PC-3 (cell line): ENCODE measurements at regions not wholly inside any gene's neighbourhood (a gene's known extent, or its start where the extent isn't known, plus 50 kb on each side); places are given as distances from the start of the nearest gene placed in this dataset.

Source experiments
- EZH2 ChIP-seq: fragments of 300-600 bp; sonication (generic); IDR thresholded peaks from one replicate; pipeline ENCODE4 v1.6.1; 2017; ENCODE audit warnings: antibody characterized with exemption, mild to moderate bottlenecking, low read length; ENCODE audit not compliant: unreplicated experiment
- EZH2phosphoT487 ChIP-seq: fragments of 300-600 bp; sonication (generic); IDR thresholded peaks from 2 replicates; pipeline ENCODE4 v1.6.1; 2018; ENCODE audit warnings: mild to moderate bottlenecking, antibody characterized with exemption, low read length, borderline replicate concordance
- TF ChIP-seq, protein P1 (sequence below): fragments of 300-600 bp; sonication (generic); conservative IDR thresholded peaks from 2 replicates; pipeline ENCODE4 v1.5.1; 2017; ENCODE audit warnings: antibody characterized with exemption, low read depth, mild to moderate bottlenecking, low read length

DNA sequence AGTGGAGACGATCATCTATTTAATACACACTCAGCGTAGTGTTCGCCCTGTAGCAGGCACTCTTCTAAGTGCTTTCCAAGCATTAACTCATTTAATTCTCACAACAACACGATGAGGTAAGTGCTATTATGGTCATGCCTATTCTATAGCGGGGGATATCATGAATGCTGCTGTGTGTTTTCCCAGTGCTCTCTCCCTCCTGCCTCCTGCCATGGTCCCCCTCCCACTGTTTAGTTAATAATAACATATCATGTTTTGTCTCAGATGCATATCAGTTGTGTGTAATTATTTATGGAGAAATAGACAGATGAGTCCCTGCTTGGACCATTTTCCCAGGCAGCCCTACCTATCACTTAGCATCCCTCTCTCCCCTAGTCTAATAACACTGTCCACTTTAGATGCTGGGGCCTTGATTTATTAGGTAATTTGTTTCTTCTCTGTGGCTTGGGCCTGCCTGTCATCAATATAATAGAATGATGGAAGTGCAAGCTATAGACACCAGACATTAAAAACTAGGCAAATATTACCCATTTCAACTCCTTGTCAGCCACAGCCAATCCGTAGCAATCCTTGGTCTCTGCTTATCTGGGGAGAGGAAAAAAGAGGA lies 122.9 kb upstream of the TLE3 start:
- TF ChIP-seq, protein P1, sequence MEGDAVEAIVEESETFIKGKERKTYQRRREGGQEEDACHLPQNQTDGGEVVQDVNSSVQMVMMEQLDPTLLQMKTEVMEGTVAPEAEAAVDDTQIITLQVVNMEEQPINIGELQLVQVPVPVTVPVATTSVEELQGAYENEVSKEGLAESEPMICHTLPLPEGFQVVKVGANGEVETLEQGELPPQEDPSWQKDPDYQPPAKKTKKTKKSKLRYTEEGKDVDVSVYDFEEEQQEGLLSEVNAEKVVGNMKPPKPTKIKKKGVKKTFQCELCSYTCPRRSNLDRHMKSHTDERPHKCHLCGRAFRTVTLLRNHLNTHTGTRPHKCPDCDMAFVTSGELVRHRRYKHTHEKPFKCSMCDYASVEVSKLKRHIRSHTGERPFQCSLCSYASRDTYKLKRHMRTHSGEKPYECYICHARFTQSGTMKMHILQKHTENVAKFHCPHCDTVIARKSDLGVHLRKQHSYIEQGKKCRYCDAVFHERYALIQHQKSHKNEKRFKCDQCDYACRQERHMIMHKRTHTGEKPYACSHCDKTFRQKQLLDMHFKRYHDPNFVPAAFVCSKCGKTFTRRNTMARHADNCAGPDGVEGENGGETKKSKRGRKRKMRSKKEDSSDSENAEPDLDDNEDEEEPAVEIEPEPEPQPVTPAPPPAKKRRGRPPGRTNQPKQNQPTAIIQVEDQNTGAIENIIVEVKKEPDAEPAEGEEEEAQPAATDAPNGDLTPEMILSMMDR, result no peak
- TF ChIP-seq EZH2 (no peak), EZH2phosphoT487 (no peak)
